Lung microvascular endothelial cell (primary cell): ENCODE measurements at regions not wholly inside any gene's neighbourhood (a gene's known extent, or its start where the extent isn't known, plus 50 kb on each side); places are given as distances from the start of the nearest gene placed in this dataset.
"Not testable (repeated sequence)": the region's sequence is repeated elsewhere in the genome, so short reads cannot be mapped to it uniquely, and the experiment has no call there.

Experiments used
- DNase-seq, 2 donors: peaks; one replicate each; pipeline versions ENCODE4 v3.0.0 to v3.0.0-alpha.2; 2010; ENCODE audit warnings: low read depth in 2 of 2

- no peak for DNase-seq
Measured at GRCh38 chr4:181043486-181043885, 1199.7 kb upstream of the TENM3 start.

- DNase-seq: no peak
Measured at GRCh38 chr4:181046809-181047208, 1196.4 kb upstream of the TENM3 start.

DNA sequence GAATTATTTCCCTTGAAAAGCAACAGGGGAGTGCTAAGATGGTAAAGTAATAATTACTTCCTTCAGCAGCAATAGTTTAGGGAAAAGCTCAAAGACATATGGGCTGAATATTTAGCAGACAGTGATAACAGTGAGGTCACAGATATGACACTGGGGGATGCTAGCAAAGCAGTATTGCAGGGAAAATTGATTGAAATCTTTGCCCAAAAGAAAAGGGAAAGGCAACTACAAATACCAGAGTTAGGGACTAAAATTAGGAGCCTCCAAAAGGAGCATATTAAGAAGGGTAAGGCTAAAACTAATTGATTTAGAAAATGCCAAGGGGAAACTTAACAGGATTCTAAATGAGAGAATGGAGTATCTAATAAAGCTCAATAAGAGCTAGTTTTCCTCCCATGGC, 1191.3 kb upstream of the TENM3 start:
- DNase-seq: no peak

DNA sequence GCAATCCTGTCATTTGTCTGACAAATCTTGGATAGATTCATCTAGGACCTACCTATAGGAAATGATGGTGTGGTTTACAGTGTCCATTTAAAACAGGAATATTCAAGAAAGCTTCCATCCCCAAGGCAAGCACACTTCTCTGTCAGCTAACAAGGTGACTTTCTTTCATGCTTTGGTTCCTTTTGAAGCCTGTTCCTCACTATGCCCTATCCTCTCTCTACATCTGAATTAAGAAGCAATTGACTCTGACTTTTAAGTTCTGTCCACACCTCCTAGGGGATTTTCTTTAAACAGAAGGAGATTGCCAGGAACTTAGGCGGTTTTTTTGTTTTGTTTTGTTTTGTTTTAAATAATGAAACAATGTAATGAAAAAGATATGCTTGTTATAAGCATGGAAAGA, 1181.4 kb upstream of the TENM3 start:
- no peak for DNase-seq

- no peak for DNase-seq
Measured at GRCh38 chr4:181063212-181063611, 1180.0 kb upstream of the TENM3 start.

DNA sequence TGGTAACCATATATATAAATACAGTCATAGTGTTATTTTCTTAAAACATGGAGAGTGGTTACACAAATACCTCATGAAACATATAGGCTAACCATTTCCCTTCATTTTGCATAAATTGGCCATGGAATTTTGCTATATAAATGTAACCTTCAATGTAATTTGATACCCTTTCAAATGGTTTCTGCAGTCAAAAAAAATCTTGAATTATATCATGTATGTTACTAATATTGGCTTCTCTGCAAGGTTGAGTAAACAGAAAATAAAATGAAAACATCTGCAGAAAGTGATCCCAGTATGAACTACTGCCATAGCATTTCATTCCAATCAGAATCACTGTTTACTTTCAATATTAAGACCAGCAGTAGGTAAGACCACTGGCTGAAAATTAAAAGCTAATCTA, 1165.9 kb upstream of the TENM3 start:
- DNase-seq: no peak

DNA sequence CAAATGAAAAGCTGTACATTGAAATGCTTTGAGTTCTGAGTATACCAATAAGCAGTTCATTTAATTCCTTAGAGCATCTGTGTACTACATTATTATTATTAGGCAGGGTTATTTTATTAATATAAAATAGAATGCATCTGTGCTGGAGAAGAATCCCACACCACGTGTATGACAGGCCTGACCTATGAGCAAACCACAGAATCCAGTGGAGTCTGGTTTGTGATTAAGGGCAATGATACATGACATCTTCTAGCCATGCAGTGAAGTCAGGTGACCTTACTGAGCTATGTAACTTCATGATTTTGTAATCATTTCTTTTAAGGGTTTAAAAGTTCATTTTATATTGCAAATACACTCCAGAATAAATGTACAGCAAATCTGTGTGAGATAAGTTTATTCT, 1165.0 kb upstream of the TENM3 start:
- DNase-seq: no peak

DNA sequence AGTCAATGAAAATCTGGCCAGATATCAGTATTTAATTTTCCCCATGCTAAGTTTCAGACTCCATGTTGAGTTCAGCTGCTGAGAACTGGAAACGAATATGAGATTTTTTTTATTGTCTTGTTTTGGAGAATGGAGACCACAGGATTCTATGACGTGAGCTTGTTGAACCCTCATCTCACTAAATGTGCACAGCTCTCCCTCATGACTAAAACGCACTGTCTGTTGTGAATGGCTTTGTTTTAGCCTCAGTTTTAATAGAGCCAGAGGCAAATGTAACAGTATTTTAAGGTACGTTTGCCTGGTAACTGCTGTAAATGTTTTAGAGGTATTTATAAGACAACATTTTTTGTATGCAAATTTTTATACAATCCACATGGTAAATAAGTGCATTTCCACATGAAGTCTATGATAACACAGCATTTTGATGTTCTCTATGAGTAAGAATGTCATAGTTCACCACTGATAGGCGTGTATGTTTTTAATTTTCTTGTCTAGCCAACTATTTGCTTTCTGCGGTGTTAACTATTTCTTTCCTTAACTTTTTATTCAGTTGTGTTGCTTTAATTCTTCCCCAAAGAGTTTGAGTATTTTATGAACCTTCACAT, 1159.3 kb upstream of the TENM3 start:
- no peak for DNase-seq

GRCh38 chr4:181085557-181085956, 1157.6 kb upstream of the TENM3 start:
- DNase-seq: no peak

DNA sequence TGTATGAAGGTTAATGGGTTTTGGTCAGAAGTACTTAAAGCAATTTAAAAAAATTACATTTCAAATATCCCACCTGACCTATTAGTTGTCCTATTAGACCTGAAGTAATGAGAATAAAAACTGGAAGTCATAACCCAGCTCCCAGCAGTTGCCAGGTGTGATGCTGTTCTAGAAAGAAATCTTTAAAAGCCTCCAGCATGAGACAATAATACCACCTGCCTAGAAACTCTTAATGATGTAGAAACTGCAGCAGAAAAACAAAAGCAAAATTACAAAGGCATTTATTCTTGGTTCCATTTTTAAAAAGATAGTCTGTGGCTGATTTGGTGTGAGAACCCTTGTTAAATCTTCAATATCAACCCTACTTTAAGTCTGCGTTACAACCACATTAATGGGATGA, 1137.7 kb upstream of the TENM3 start:
- DNase-seq: no peak

GRCh38 chr4:181106398-181106797, 1136.8 kb upstream of the TENM3 start:
- DNase-seq: no peak

DNA sequence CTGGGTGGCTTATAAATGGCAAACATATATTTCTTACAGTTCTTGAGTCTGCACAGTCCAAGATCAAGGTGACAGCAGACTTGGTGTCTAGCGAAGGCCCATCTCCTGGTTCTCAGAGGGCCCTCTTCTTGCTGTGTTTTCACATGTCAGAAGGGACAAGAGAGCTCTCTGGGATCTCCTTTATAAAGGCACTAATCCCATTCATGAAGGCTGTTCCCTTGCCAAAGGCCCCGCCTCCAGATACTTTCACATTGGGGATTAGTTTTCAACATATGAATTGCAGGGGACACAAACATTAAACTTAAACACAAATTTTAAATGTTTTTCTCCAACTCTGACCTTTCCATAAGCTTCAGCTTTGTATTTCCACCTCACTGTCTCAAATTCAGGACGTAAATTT, 1135.0 kb upstream of the TENM3 start:
- DNase-seq: no peak

GRCh38 chr4:181119186-181119585, 1124.0 kb upstream of the TENM3 start:
- DNase-seq: no peak

DNA sequence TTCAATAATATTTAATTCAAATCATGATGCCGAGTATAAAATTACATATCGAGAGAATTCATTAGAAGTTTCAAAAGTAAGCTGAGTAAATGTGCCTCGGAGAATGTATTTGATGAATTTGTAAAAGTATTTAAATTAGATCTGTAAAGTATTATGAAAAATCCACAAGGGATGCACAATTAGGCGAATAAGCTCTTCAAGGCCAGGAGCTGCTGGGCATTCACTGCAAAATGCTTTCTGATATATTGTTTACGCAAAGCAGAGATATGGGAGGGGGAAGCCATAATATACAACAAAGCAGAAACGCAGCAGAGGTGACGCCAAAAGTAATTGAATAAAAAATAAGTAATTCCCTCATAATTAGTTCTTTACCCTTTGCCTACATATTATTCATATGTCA, 1121.5 kb upstream of the TENM3 start:
- no peak for DNase-seq

GRCh38 chr4:181127171-181127570, 1116.0 kb upstream of the TENM3 start:
- DNase-seq: no peak

DNA sequence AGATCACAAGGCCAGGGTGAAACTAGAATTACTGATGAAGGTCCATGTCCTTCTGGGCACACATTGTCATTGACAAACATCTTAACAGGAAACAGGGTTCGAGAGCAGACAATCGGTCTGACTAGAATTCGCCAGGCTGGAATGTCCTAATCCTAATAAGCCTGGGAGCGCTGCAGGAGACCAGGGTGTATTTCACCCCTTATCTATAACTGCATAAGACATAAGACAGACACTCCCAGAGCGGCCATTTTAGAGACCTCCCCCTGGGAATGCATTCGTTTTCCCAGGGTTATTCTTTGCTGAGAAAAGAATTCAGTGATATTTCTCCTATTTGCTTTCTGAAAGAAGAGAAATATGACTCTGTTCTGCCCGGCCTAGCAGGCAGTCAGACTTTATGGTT, 1112.9 kb upstream of the TENM3 start:
- DNase-seq: not testable (repeated sequence)

- no peak for DNase-seq
Measured at GRCh38 chr4:181137351-181137750, 1105.9 kb upstream of the TENM3 start.

- no peak for DNase-seq
Measured at GRCh38 chr4:181138116-181138515, 1105.1 kb upstream of the TENM3 start.

DNA sequence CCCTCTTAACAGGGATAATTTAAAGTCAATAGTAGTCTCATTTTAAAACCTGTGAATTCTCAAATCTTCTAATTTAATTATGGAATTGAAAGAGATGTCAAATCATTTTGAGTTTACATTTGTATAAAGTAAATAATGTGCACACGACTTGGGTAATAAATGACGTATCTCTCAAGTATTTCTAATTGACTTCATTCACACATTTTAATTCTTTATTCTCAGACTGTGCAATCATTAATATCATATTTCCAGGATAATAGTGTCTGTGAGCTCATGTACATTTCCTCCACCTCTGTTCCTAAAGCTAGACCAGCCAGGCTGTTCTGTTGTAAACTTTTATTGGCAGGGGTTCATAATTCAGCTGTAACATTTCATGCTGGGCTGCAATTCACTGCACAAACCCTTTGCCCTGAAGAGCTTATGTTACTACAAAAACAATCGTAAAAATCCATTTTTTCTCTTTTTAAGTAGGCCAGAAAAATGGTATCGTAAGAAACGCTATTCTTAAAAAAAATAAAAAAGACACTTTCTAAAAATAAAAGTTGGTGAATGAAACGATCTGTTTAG, 1103.1 kb upstream of the TENM3 start:
- no peak for DNase-seq

DNA sequence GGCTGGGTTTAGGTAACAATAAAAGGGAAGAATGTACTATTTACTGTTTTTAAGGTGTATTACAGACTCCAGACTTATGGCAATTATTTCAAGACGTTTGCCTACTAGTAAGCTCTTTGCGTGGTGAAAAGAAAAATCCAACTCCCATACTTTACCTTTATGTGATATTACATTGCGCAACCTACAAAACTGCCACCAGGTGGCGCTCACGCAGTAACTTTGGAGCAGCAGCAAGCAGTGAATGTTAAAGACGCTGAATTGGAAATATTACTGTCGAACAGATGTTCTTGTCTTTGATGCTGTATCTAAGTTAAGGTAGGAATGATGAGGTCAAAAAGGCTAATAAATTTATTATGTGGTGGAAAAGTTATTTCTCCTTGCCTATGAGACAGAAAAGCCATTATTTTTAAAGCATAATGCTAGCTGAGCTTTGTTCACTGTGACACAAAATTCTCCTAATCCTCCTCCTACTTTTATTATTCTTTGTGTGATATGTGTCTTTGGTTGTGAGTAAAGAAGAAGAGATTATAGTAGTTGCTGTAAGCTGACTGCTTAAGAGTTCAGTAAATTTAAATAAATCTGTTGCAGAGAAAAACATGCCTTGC, 1099.8 kb upstream of the TENM3 start:
- peak; percentile 74 to 84 for DNase-seq

GRCh38 chr4:181146051-181146450, 1097.2 kb upstream of the TENM3 start:
- DNase-seq: no peak

GRCh38 chr4:181147416-181147951, 1095.7 kb upstream of the TENM3 start:
- no peak for DNase-seq

GRCh38 chr4:181148470-181148869, 1094.7 kb upstream of the TENM3 start:
- DNase-seq: no peak
